OCI-LY1 (cell line): ENCODE measurements at regions not wholly inside any gene's neighbourhood (a gene's known extent, or its start where the extent isn't known, plus 50 kb on each side); places are given as distances from the start of the nearest gene placed in this dataset.

Experiments
- H2AFZ ChIP-seq: fragments of 200-600 bp; sonication (generic), shearing (Covaris generic); 2 replicates; pipeline ENCODE4 v1.6.0; 2014; ENCODE audit warnings: antibody characterized with exemption, mild to moderate bottlenecking, low read length
- H3F3A ChIP-seq: fragments of 200-600 bp; sonication (generic), shearing (Covaris generic); 2 replicates; pipeline ENCODE4 v1.6.0; 2014; ENCODE audit warnings: mild to moderate bottlenecking, antibody characterized with exemption, low read length, moderate library complexity; ENCODE audit not compliant: insufficient read depth
- H3K27ac ChIP-seq: fragments of 200-600 bp; sonication (generic); 2 replicates; pipeline ENCODE4 v1.5.1; 2014; ENCODE audit warnings: low read length, mixed run types, mild to moderate bottlenecking, low read depth; ENCODE audit not compliant: poor library complexity, severe bottlenecking
- H3K27me3 ChIP-seq: fragments of 200-600 bp; sonication (generic); 2 replicates; pipeline ENCODE4 v1.6.0; 2014; ENCODE audit warnings: antibody characterized with exemption, mild to moderate bottlenecking, low read length, moderate library complexity; ENCODE audit not compliant: insufficient read depth
- H3K36me3 ChIP-seq: fragments of 200-600 bp; sonication (generic); 2 replicates; pipeline ENCODE4 v1.6.1; 2014; ENCODE audit warnings: mild to moderate bottlenecking, antibody characterized with exemption, low read length, moderate library complexity, mixed read lengths; ENCODE audit not compliant: insufficient read depth
- H3K4me1 ChIP-seq: fragments of 200-600 bp; sonication (generic); 2 replicates; pipeline ENCODE4 v1.5.1; 2014; ENCODE audit warnings: mild to moderate bottlenecking, low read length, moderate library complexity; ENCODE audit not compliant: insufficient read depth, severe bottlenecking
- H3K4me2 ChIP-seq: fragments of 200-600 bp; sonication (generic), shearing (Covaris generic); 2 replicates; pipeline ENCODE4 v1.6.1; 2014; ENCODE audit warnings: low read length
- H3K4me3 ChIP-seq: fragments of 200-600 bp; sonication (generic); 2 replicates; pipeline ENCODE4 v1.5.1; 2014; ENCODE audit warnings: low read length, low read depth, mild to moderate bottlenecking, mixed read lengths; ENCODE audit not compliant: poor library complexity, severe bottlenecking
- H3K79me2 ChIP-seq: fragments of 200-600 bp; shearing (Covaris generic); 2 replicates; pipeline ENCODE4 v1.6.1; 2016; ENCODE audit warnings: mixed run types, low read length, mixed read lengths; ENCODE audit not compliant: insufficient read depth
- H3K9ac ChIP-seq: fragments of 200-600 bp; sonication (generic), shearing (Covaris generic); 2 replicates; pipeline ENCODE4 v1.6.1; 2014; ENCODE audit warnings: mild to moderate bottlenecking, low read length, mixed read lengths
- H3K9me2 ChIP-seq: fragments of 200-600 bp; sonication (generic), shearing (Covaris generic); 2 replicates; pipeline ENCODE4 v1.6.1; 2014; ENCODE audit warnings: low read depth, mild to moderate bottlenecking, low read length, mixed read lengths
- H3K9me3 ChIP-seq: fragments of 200-600 bp; shearing (Covaris generic); 2 replicates; pipeline ENCODE4 v1.6.1; 2014; ENCODE audit warnings: low read length, mixed read lengths
- H4K20me1 ChIP-seq: fragments of 200-600 bp; sonication (generic), shearing (Covaris generic); 2 replicates; pipeline ENCODE4 v1.6.0; 2016; ENCODE audit warnings: mild to moderate bottlenecking, low read length; ENCODE audit not compliant: insufficient read depth
- EZH2 ChIP-seq: fragments of 200-600 bp; sonication (generic), shearing (Covaris generic); IDR thresholded peaks from 2 replicates; pipeline ENCODE4 v1.8.0; 2017; ENCODE audit warnings: borderline replicate concordance, mixed run types, mild to moderate bottlenecking, antibody characterized with exemption, low read length, moderate library complexity, mixed read lengths
- TF ChIP-seq, protein P1 (sequence below): fragments of 200-600 bp; sonication (generic), shearing (Covaris generic); IDR thresholded peaks from 2 replicates; pipeline ENCODE4 v1.5.1; 2017; ENCODE audit warnings: mild to moderate bottlenecking, antibody characterized with exemption, low read length, moderate library complexity, mixed read lengths

DNA sequence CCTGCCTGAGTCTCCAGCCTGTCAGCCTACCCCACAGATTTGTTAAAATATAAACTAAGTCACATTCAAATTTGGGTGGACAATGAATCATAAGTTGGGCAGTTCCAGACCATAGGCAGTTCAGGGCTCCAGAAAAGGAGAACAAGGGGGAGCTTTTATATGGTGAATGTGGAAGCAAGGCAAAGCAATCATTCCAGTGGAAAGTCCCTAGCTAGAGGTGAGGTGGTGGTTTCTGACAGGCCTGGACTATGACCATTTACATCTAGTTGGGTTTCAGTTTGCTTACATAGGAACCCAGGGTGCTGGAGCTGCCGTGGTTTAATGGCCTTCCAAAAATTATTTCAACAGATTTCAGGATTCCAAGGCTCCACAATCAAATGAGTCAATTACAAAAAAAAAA lies 207.3 kb downstream of the AEBP2 start:
- H3K4me3 ChIP-seq, result no peak overlapping the region

DNA sequence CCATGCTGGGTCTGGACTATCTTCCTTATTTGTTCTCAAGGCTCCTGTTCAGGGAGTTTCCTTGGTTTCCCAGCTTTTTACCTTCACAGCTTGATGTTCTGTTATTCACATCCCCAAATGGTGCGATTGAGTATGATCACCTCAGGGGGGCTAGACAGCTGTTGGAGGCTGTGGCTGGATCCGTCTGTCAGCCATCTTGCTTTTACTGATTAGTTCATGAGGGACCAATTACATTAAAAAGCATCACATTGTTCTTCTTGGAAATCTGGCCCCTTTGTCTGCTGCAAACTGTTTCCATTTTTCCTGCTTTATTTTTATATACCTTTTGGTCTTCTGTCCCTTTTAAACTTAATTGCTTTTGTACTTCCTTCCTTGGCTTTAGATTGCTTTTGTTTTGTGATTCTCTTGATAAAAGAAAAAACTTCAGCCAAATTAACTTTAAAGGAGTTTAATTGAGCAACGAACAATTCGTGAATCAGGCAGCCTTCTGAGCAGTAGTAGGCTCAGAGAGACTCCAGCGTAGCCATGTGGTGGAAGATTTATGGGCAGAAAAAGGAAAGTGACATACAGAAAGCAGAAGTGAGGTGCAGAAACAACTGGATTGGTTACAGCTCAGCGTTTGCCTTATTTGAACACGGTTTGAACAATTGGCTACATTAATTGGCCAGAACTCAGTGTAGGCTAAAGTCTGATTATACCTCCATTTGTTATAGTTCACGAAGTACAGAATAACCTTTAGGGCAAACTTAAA lies 208.7 kb downstream of the AEBP2 start:
- H3K27me3 ChIP-seq, result no peaks in the 10 kb centered on the region
- no peak overlapping the region for H3K9ac ChIP-seq
- no peak overlapping the region for H3K4me3 ChIP-seq
- H3K27ac ChIP-seq, result no peak overlapping the region
- H3F3A ChIP-seq, result no peaks in the 10 kb centered on the region
- H2AFZ ChIP-seq, result no peak overlapping the region
- H3K79me2 ChIP-seq, result no peaks in the 10 kb centered on the region
- no peak overlapping the region for H3K4me2 ChIP-seq
- TF ChIP-seq, protein P1, sequence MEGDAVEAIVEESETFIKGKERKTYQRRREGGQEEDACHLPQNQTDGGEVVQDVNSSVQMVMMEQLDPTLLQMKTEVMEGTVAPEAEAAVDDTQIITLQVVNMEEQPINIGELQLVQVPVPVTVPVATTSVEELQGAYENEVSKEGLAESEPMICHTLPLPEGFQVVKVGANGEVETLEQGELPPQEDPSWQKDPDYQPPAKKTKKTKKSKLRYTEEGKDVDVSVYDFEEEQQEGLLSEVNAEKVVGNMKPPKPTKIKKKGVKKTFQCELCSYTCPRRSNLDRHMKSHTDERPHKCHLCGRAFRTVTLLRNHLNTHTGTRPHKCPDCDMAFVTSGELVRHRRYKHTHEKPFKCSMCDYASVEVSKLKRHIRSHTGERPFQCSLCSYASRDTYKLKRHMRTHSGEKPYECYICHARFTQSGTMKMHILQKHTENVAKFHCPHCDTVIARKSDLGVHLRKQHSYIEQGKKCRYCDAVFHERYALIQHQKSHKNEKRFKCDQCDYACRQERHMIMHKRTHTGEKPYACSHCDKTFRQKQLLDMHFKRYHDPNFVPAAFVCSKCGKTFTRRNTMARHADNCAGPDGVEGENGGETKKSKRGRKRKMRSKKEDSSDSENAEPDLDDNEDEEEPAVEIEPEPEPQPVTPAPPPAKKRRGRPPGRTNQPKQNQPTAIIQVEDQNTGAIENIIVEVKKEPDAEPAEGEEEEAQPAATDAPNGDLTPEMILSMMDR, result no peak
- no peak for TF ChIP-seq EZH2
- no peaks in the 10 kb centered on the region for H3K4me1 ChIP-seq
- H3K36me3 ChIP-seq, result no peaks in the 10 kb centered on the region
- no peaks in the 10 kb centered on the region for H3K9me3 ChIP-seq
- H4K20me1 ChIP-seq, result no peaks in the 10 kb centered on the region
- no peaks in the 10 kb centered on the region for H3K9me2 ChIP-seq

More for the DNA sequence above, 207.3 kb downstream of the AEBP2 start:
- no peak overlapping the region for H3K4me2 ChIP-seq
- H2AFZ ChIP-seq, result no peak overlapping the region
- no peaks in the 10 kb centered on the region for H3K9me2 ChIP-seq
- H3K9me3 ChIP-seq, result no peaks in the 10 kb centered on the region
- H3K36me3 ChIP-seq, result no peaks in the 10 kb centered on the region
- H3K4me1 ChIP-seq, result no peaks in the 10 kb centered on the region
- H3F3A ChIP-seq, result no peaks in the 10 kb centered on the region
- H4K20me1 ChIP-seq, result no peaks in the 10 kb centered on the region
- H3K79me2 ChIP-seq, result no peaks in the 10 kb centered on the region
- TF ChIP-seq EZH2, result no peak
- TF ChIP-seq, protein P1, result no peak
- no peaks in the 10 kb centered on the region for H3K27me3 ChIP-seq
- no peak overlapping the region for H3K9ac ChIP-seq
- no peak overlapping the region for H3K27ac ChIP-seq

DNA sequence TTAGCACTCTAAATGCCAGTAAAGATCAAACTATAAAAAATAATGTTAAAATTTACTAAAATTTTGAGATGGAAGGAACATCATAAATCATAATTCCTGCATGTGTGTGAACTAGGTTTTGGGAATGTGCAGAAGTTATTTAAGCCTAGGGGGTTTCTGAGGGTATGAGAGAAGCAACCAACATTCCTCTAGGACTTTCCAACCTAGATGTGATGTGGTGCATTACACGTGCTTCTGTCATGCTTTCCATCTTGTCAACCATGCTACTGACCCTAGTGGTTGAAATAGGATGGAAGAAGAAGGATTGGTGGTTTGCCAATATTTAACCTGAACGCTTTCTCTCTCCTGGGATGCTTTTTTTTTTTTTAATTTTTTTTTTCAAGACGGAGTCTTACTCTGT lies 209.3 kb downstream of the AEBP2 start:
- H3K9ac ChIP-seq, result no peak overlapping the region
- H2AFZ ChIP-seq, result no peak overlapping the region
- H3K9me2 ChIP-seq, result no peaks in the 10 kb centered on the region
- TF ChIP-seq, protein P1, result no peak
- no peak for TF ChIP-seq EZH2
- H3K27me3 ChIP-seq, result no peaks in the 10 kb centered on the region
- H3K9me3 ChIP-seq, result no peaks in the 10 kb centered on the region
- no peak overlapping the region for H3K4me2 ChIP-seq
- H3F3A ChIP-seq, result no peaks in the 10 kb centered on the region
- no peak overlapping the region for H3K27ac ChIP-seq
- H3K36me3 ChIP-seq, result no peaks in the 10 kb centered on the region
- H3K79me2 ChIP-seq, result no peaks in the 10 kb centered on the region
- no peak overlapping the region for H3K4me3 ChIP-seq
- H4K20me1 ChIP-seq, result no peaks in the 10 kb centered on the region
- H3K4me1 ChIP-seq, result no peaks in the 10 kb centered on the region
